Limb (tissue), 2 donors: ENCODE measurements at regions not wholly inside any gene's neighbourhood (a gene's known extent, or its start where the extent isn't known, plus 50 kb on each side); places are given as distances from the start of the nearest gene placed in this dataset.
"Not testable (repeated sequence)": the region's sequence is repeated elsewhere in the genome, so short reads cannot be mapped to it uniquely, and the experiment has no call there.

Source experiments
- DNase-seq, 2 donors: peaks; one replicate each; pipeline ENCODE4 v3.0.0-alpha.2; 2016; ENCODE audit errors: extremely low spot score in 2 of 2

- DNase-seq = no peak
These were observed 64.6 kb upstream of the PTPN1 start for GRCh38 chr20:50445354-50446151.

- no peak for DNase-seq
These were observed 63.7 kb upstream of the PTPN1 start for GRCh38 chr20:50446351-50447101.

- DNase-seq = no peak
These were observed 62.9 kb upstream of the PTPN1 start for GRCh38 chr20:50447102-50447804.

- no peak for DNase-seq
These were observed 62.4 kb upstream of the PTPN1 start for GRCh38 chr20:50447817-50448216.

- DNase-seq = not testable (repeated sequence)
These were observed 61.4 kb upstream of the PTPN1 start for GRCh38 chr20:50448625-50449403.

GRCh38 chr20:50449738-50450492 is 60.3 kb upstream of the PTPN1 start:
- DNase-seq = no peak

- no peak for DNase-seq
These were observed 59.7 kb upstream of the PTPN1 start for GRCh38 chr20:50450493-50450826.

- peak in 1 of 2 donors; percentile 42 for DNase-seq
These were observed 59.1 kb upstream of the PTPN1 start for GRCh38 chr20:50450881-50451752.

- DNase-seq = not testable (repeated sequence)
These were observed 58.3 kb upstream of the PTPN1 start for GRCh38 chr20:50451792-50452425.

GRCh38 chr20:50453533-50454244 is 56.5 kb upstream of the PTPN1 start:
- no peak for DNase-seq

GRCh38 chr20:50455245-50455644 is 54.9 kb upstream of the PTPN1 start:
- not testable (repeated sequence) for DNase-seq

- no peak for DNase-seq
These were observed 54.3 kb upstream of the PTPN1 start for GRCh38 chr20:50455656-50456451.

GRCh38 chr20:50456452-50457324 is 53.5 kb upstream of the PTPN1 start:
- DNase-seq = no peak

- DNase-seq = no peak
These were observed 50.9 kb upstream of the PTPN1 start for GRCh38 chr20:50459124-50459918.

- DNase-seq = no peak
These were observed 50.0 kb upstream of the PTPN1 start for GRCh38 chr20:50460115-50460607.
